Neural cell (in vitro differentiated cells): ENCODE measurements at regions not wholly inside any gene's neighbourhood (a gene's known extent, or its start where the extent isn't known, plus 50 kb on each side); places are given as distances from the start of the nearest gene placed in this dataset.

ENCODE experiments used
- H2AFZ ChIP-seq: fragments of 200-600, 300-800 bp; sonication (generic), shearing (Covaris generic); 2 replicates; pipeline ENCODE4 v1.6.0; 2014; ENCODE audit warnings: low read depth, mild to moderate bottlenecking, antibody characterized with exemption, low read length, moderate library complexity
- H3F3A ChIP-seq: fragments of 200-600 bp; shearing (Covaris generic); 2 replicates; pipeline ENCODE4 v1.6.1; 2016; ENCODE audit warnings: mild to moderate bottlenecking, moderate library complexity, mixed read lengths, antibody characterized with exemption, low read length; ENCODE audit not compliant: insufficient read depth, poor library complexity, severe bottlenecking
- H3K27ac ChIP-seq: fragments of 200-600, 300-800 bp; sonication (generic), shearing (Covaris generic); 2 replicates; pipeline ENCODE4 v1.5.1; 2014; ENCODE audit warnings: mild to moderate bottlenecking, low read length, moderate library complexity
- H3K27me3 ChIP-seq: fragments of 300-800, 200-600 bp; sonication (generic), shearing (Covaris generic); 2 replicates; pipeline ENCODE4 v1.6.0; 2014; ENCODE audit warnings: mild to moderate bottlenecking, low read depth, low read length, moderate library complexity; ENCODE audit not compliant: insufficient read depth
- H3K36me3 ChIP-seq: fragments of 300-800, 200-600 bp; sonication (generic), shearing (Covaris generic); 2 replicates; pipeline ENCODE4 v1.5.1; 2014; ENCODE audit warnings: mild to moderate bottlenecking, antibody characterized with exemption, low read length, moderate library complexity; ENCODE audit not compliant: insufficient read depth
- H3K4me2 ChIP-seq: fragments of 300-800, 200-600 bp; sonication (generic), shearing (Covaris generic); 2 replicates; pipeline ENCODE4 v1.6.0; 2014; ENCODE audit warnings: mild to moderate bottlenecking, low read length
- H3K4me3 ChIP-seq: fragments of 300-800, 200-600 bp; sonication (generic), shearing (Covaris generic); 2 replicates; pipeline ENCODE4 v1.5.1; 2014; ENCODE audit warnings: mild to moderate bottlenecking, low read length, moderate library complexity
- H3K79me2 ChIP-seq: fragments of 200-600 bp; shearing (Covaris generic); replicated peaks from 2 replicates; pipeline ENCODE4 v1.6.0; 2014; ENCODE audit warnings: mild to moderate bottlenecking, low read length, moderate library complexity; ENCODE audit not compliant: insufficient read depth
- H3K9ac ChIP-seq: fragments of 300-800, 200-600 bp; sonication (generic), shearing (Covaris generic); 2 replicates; pipeline ENCODE4 v1.6.1; 2016; ENCODE audit warnings: mild to moderate bottlenecking, low read length, mixed read lengths
- H3K9me2 ChIP-seq: fragments of 200-600 bp; shearing (Covaris generic); 2 replicates; pipeline ENCODE4 v1.6.1; 2016; ENCODE audit warnings: mild to moderate bottlenecking, low read length, mixed read lengths; ENCODE audit not compliant: insufficient read depth
- H3K9me3 ChIP-seq: fragments of 200-600, 300-800 bp; sonication (generic), shearing (Covaris generic); 2 replicates; pipeline ENCODE4 v1.6.1; 2016; ENCODE audit warnings: mild to moderate bottlenecking, mixed run types, low read length, moderate library complexity, mixed read lengths
- H4K20me1 ChIP-seq: fragments of 200-600 bp; shearing (Covaris generic); 2 replicates; pipeline ENCODE4 v1.6.1; 2016; ENCODE audit warnings: mild to moderate bottlenecking, mixed run types; ENCODE audit not compliant: insufficient read depth
- EP300 ChIP-seq: fragments of 450-650 bp; conservative IDR thresholded peaks from 2 replicates; pipeline ENCODE4 v1.6.1; 2014; ENCODE audit warnings: antibody characterized with exemption, mild to moderate bottlenecking, moderate library complexity; ENCODE audit not compliant: poor library complexity, severe bottlenecking
- EZH2 ChIP-seq: fragments of 200-600, 300-800 bp; shearing (Covaris generic), sonication (generic); IDR thresholded peaks from 2 replicates; pipeline ENCODE4 v1.6.1; 2014; ENCODE audit warnings: antibody characterized with exemption, low read length, borderline replicate concordance, mild to moderate bottlenecking; ENCODE audit not compliant: insufficient read depth, poor library complexity, severe bottlenecking
- MXI1 ChIP-seq: fragments of 450-650 bp; conservative IDR thresholded peaks from 2 replicates; pipeline ENCODE4 v1.6.1; 2014; ENCODE audit warnings: antibody characterized with exemption, mild to moderate bottlenecking; ENCODE audit not compliant: poor library complexity, severe bottlenecking
- POLR2AphosphoS5 ChIP-seq: IDR thresholded peaks from 2 replicates; pipeline ENCODE4 v1.6.1; 2012
- RAD21 ChIP-seq: fragments of 450-650 bp; conservative IDR thresholded peaks from 2 replicates; pipeline ENCODE4 v1.6.1; 2014; ENCODE audit warnings: antibody characterized with exemption, mild to moderate bottlenecking, moderate library complexity
- REST ChIP-seq: IDR thresholded peaks from 2 replicates; pipeline ENCODE4 v1.6.1; 2012; ENCODE audit warnings: borderline replicate concordance
- SMC3 ChIP-seq: fragments of 450-650 bp; conservative IDR thresholded peaks from 2 replicates; pipeline ENCODE4 v1.6.1; 2014; ENCODE audit warnings: antibody characterized with exemption, mild to moderate bottlenecking, moderate library complexity; ENCODE audit not compliant: poor library complexity
- TAF1 ChIP-seq: IDR thresholded peaks from 2 replicates; pipeline ENCODE4 v1.6.1; 2012; ENCODE audit warnings: low read depth
- TF ChIP-seq, protein P1 (sequence below): fragments of 450-650 bp; IDR thresholded peaks from 2 replicates; pipeline ENCODE4 v1.5.1; 2014; ENCODE audit warnings: antibody characterized with exemption, mild to moderate bottlenecking, moderate library complexity; ENCODE audit not compliant: poor library complexity, severe bottlenecking

GRCh38 chr2:191522478-191523120 lies 155.3 kb upstream of the NABP1 start:
- H3K4me2 ChIP-seq: no peak overlapping the region
- H3K36me3 ChIP-seq: no peaks in the 10 kb centered on the region
- H3K9me3 ChIP-seq: no peaks in the 10 kb centered on the region
- H3K9me2 ChIP-seq: no peaks in the 10 kb centered on the region
- H3K27me3 ChIP-seq: no peaks in the 10 kb centered on the region
- no peak overlapping the region for H3K9ac ChIP-seq
- no peak for TF ChIP-seq SMC3
- TF ChIP-seq EP300: no peak
- TF ChIP-seq RAD21: no peak
- TF ChIP-seq TAF1: no peak
- TF ChIP-seq, protein P1, sequence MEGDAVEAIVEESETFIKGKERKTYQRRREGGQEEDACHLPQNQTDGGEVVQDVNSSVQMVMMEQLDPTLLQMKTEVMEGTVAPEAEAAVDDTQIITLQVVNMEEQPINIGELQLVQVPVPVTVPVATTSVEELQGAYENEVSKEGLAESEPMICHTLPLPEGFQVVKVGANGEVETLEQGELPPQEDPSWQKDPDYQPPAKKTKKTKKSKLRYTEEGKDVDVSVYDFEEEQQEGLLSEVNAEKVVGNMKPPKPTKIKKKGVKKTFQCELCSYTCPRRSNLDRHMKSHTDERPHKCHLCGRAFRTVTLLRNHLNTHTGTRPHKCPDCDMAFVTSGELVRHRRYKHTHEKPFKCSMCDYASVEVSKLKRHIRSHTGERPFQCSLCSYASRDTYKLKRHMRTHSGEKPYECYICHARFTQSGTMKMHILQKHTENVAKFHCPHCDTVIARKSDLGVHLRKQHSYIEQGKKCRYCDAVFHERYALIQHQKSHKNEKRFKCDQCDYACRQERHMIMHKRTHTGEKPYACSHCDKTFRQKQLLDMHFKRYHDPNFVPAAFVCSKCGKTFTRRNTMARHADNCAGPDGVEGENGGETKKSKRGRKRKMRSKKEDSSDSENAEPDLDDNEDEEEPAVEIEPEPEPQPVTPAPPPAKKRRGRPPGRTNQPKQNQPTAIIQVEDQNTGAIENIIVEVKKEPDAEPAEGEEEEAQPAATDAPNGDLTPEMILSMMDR: no peak
- TF ChIP-seq POLR2AphosphoS5: no peak
- TF ChIP-seq MXI1: no peak
- TF ChIP-seq REST: no peak
- TF ChIP-seq EZH2: no peak
- no peak overlapping the region for H3K27ac ChIP-seq
- H2AFZ ChIP-seq: no peak overlapping the region
- H3K79me2 ChIP-seq: no peaks in the 10 kb centered on the region
- no peaks in the 10 kb centered on the region for H4K20me1 ChIP-seq
- no peaks in the 10 kb centered on the region for H3F3A ChIP-seq
- no peak overlapping the region for H3K4me3 ChIP-seq

DNA sequence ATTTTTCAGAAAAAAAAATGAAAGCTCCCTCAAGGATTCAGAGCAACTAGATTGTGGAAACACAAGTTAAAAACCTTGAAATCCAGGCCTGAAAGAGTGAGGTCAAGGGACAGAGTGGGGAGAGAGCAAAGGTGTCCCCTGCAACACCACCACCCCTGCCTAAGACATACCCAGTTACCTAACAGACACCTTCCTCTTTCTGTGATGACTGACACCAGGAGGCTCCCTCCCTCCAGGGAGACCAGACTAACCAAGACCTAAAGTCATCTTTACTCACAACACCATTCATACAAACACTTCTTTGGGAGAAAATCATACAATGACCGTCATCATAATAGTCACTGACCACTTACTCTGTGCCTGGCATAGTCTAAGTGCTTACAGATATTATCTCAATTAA lies 151.8 kb upstream of the NABP1 start:
- no peaks in the 10 kb centered on the region for H3K27me3 ChIP-seq
- H3K9me2 ChIP-seq: no peaks in the 10 kb centered on the region
- H3K27ac ChIP-seq: no peak overlapping the region
- no peaks in the 10 kb centered on the region for H3F3A ChIP-seq
- TF ChIP-seq RAD21 (no peak), POLR2AphosphoS5 (no peak)
- H3K4me3 ChIP-seq: no peak overlapping the region
- H3K36me3 ChIP-seq: no peaks in the 10 kb centered on the region
- no peak overlapping the region for H2AFZ ChIP-seq
- no peaks in the 10 kb centered on the region for H4K20me1 ChIP-seq
- no peaks in the 10 kb centered on the region for H3K9me3 ChIP-seq
- H3K79me2 ChIP-seq: no peaks in the 10 kb centered on the region
- no peak overlapping the region for H3K9ac ChIP-seq
- H3K4me2 ChIP-seq: no peak overlapping the region
